B cell (primary cell): ENCODE measurements at regions not wholly inside any gene's neighbourhood (a gene's known extent, or its start where the extent isn't known, plus 50 kb on each side); places are given as distances from the start of the nearest gene placed in this dataset.

ENCODE experiments used
- ATAC-seq: fragments of 200-7000 bp; cut with Tn5 transposase; one replicate; pipeline ENCODE4 v1.10.0; 2021; ENCODE audit warnings: low read depth, mild to moderate bottlenecking, moderate number of reproducible peaks, moderate library complexity
- CTCF ChIA-PET: fragments of 350-600 bp; sonication (Branson Sonifier 250); formaldehyde crosslinking; loops from one replicate; lab custom pipeline; 2021; ENCODE audit warnings: antibody characterized with exemption, inconsistent platforms; lab: Charles Lee
- POLR2A ChIA-PET: fragments of 350-600 bp; sonication (Branson Sonifier 250); formaldehyde crosslinking; loops from one replicate; lab custom pipeline; 2021; ENCODE audit warnings: antibody characterized with exemption; lab: Charles Lee
- DNase-seq: peaks from one replicate; pipeline ENCODE4 v3.0.0; 2013
- H2AFZ ChIP-seq: 2 replicates; pipeline ENCODE4 v1.6.1; 2012; ENCODE audit warnings: mild to moderate bottlenecking, low read depth, low read length; ENCODE audit not compliant: insufficient read depth, poor library complexity, severe bottlenecking
- H3K27ac ChIP-seq, 2 donors: 1 replicate in 1 of 2; 2 replicates in 1 of 2; pipeline ENCODE4 v1.5.1; 2012 to 2013; ENCODE audit warnings: low read length in 2 of 2, mild to moderate bottlenecking in 2 of 2, moderate library complexity in 1 of 2
- H3K27me3 ChIP-seq, 4 experiments: fragments of 200-600 bp in 1 of 4; sonication (generic) in 1 of 4; replicated peaks in 1 of 4; 1 replicate in 2 of 4; 2 replicates in 2 of 4; pipeline versions ENCODE4 v1.6.1 to v1.7.0; 2013 to 2016; ENCODE audit warnings: low read length in 3 of 4, mild to moderate bottlenecking in 2 of 4, mixed read lengths in 1 of 4, moderate library complexity in 1 of 4; ENCODE audit not compliant: insufficient read depth in 4 of 4, control insufficient read depth in 3 of 4; ENCODE audit errors: control extremely low read depth in 1 of 4
- H3K36me3 ChIP-seq, 2 experiments: replicated peaks in 1 of 2; 1 replicate in 1 of 2; 2 replicates in 1 of 2; pipeline versions ENCODE4 v1.6.1 to v1.7.1; 2013; ENCODE audit warnings: low read length in 1 of 2; ENCODE audit not compliant: insufficient read depth in 2 of 2, control insufficient read depth in 1 of 2; ENCODE audit errors: control extremely low read depth in 1 of 2, extremely low read depth in 1 of 2
- H3K4me1 ChIP-seq, 2 donors: fragments of 200-600 bp in 1 of 2; sonication (generic) in 1 of 2; 1 replicate in 1 of 2; 2 replicates in 1 of 2; pipeline versions ENCODE4 v1.5.1 to v1.6.1; 2013 to 2017; ENCODE audit warnings: low read length in 2 of 2; ENCODE audit not compliant: control insufficient read depth in 2 of 2, insufficient read depth in 2 of 2
- H3K4me2 ChIP-seq: replicated peaks from 2 replicates; pipeline ENCODE3; 2012; ENCODE audit warnings: mild to moderate bottlenecking, low read depth, low read length; ENCODE audit not compliant: poor library complexity, severe bottlenecking
- H3K4me3 ChIP-seq, 5 experiments: fragments of 200-600 bp in 1 of 5; sonication (generic) in 1 of 5; 1 replicate in 3 of 5; 2 replicates in 2 of 5; pipeline versions ENCODE4 v1.5.1 to v1.7.0; 2011 to 2016; ENCODE audit warnings: low read length in 4 of 5, mild to moderate bottlenecking in 4 of 5, low read depth in 2 of 5, control low read depth in 1 of 5, moderate library complexity in 1 of 5; ENCODE audit not compliant: insufficient read depth in 1 of 5; ENCODE audit errors: control extremely low read depth in 1 of 5, extremely low read depth in 1 of 5
- H3K79me2 ChIP-seq: fragments of 200-600 bp; sonication (generic); one replicate; pipeline ENCODE4 v1.6.0; 2016; ENCODE audit warnings: low read length; ENCODE audit not compliant: control insufficient read depth, insufficient read depth
- H3K9ac ChIP-seq: fragments of 200-600 bp; sonication (generic); 2 replicates; pipeline ENCODE4 v1.6.1; 2017; ENCODE audit warnings: mild to moderate bottlenecking, low read length, moderate library complexity
- H3K9me3 ChIP-seq, 3 donors: one replicate each; pipeline versions ENCODE4 v1.6.1 to v1.7.1; 2013; ENCODE audit warnings: low read length in 2 of 3; ENCODE audit not compliant: control insufficient read depth in 2 of 3, insufficient read depth in 1 of 3; ENCODE audit errors: control extremely low read depth in 1 of 3
- H4K20me1 ChIP-seq: 2 replicates; pipeline ENCODE4 v1.6.0; 2012; ENCODE audit warnings: mild to moderate bottlenecking, low read length; ENCODE audit not compliant: insufficient read depth, control insufficient read depth, poor library complexity, severe bottlenecking
- H3K27ac Mint-ChIP-seq: one replicate; pipeline ENCODE4 v1.8.0; 2021; ENCODE audit warnings: mixed read lengths
- H3K27me3 Mint-ChIP-seq: one replicate; pipeline ENCODE4 v1.8.0; 2021; ENCODE audit warnings: mixed read lengths
- H3K4me1 Mint-ChIP-seq: one replicate; pipeline ENCODE4 v1.8.0; 2021; ENCODE audit warnings: mixed read lengths
- H3K4me3 Mint-ChIP-seq: one replicate; pipeline ENCODE4 v1.8.0; 2021; ENCODE audit warnings: mixed read lengths
- H3K9me3 Mint-ChIP-seq: one replicate; pipeline ENCODE4 v1.8.0; 2022; ENCODE audit warnings: mixed read lengths; ENCODE audit not compliant: insufficient read depth
- CTCF ChIP-seq: fragments of 200-600 bp; IDR thresholded peaks from one replicate; pipeline ENCODE4 v1.8.0; 2022; ENCODE audit warnings: antibody characterized with exemption, mild to moderate bottlenecking
- EZH2 ChIP-seq: IDR thresholded peaks from 2 replicates; pipeline ENCODE4 v1.6.1; 2012; ENCODE audit warnings: borderline replicate concordance, low read depth, mild to moderate bottlenecking, moderate library complexity, low read length; ENCODE audit not compliant: insufficient read depth, poor library complexity, severe bottlenecking
- WGBS: methylation state at CpG from one replicate; pipeline ENCODE4 v1.1.5; 2013; ENCODE audit warnings: missing lambda C conversion rate; ENCODE audit not compliant: insufficient coverage; 5-methylcytosine and 5-hydroxymethylcytosine counted together
- intact Hi-C: fragments of 100-400 bp; cut with micrococcal nuclease; formaldehyde crosslinking; loops from one replicate; pipeline ENCODE4 v1.10.0; 2022

- H3K27me3 Mint-ChIP-seq: no peaks in the 10 kb centered on the region
- H3K27me3 ChIP-seq: no peaks in the 10 kb centered on the region
These were observed 519.7 kb upstream of the TBX3 start for GRCh38 chr12:115203701-115204100.

GRCh38 chr12:115201966-115202365 lies 518.0 kb upstream of the TBX3 start:
- no peaks in the 10 kb centered on the region for H3K27me3 Mint-ChIP-seq
- H4K20me1 ChIP-seq: no peaks in the 10 kb centered on the region
- no CpG with 5 or more reads among the region's 3 CpGs for WGBS

More at GRCh38 chr12:115203701-115204100, 519.7 kb upstream of the TBX3 start:
- Histone ChIP-seq H3K4me2 (no peak overlapping the region), H3K79me2 (no peaks in the 10 kb centered on the region), H3K36me3 (no peaks in the 10 kb centered on the region), H3K4me1 (no peaks in the 10 kb centered on the region), H4K20me1 (no peaks in the 10 kb centered on the region), H3K4me3 (no peak overlapping the region), H3K27ac (no peak overlapping the region), H3K9me3 (no peaks in the 10 kb centered on the region), H2AFZ (no peak overlapping the region), H3K9ac (no peak overlapping the region)
- WGBS: no CpG with 5 or more reads among the region's 2 CpGs
- H3K4me1 Mint-ChIP-seq: no peaks in the 10 kb centered on the region
- H3K4me3 Mint-ChIP-seq: no peak overlapping the region
- DNase-seq (no peak), ATAC-seq (no peak)
- intact Hi-C loops: no loop called here
- CTCF ChIA-PET: no interaction called here
- no peak for TF ChIP-seq CTCF
- TF ChIP-seq EZH2: no peak
- H3K9me3 Mint-ChIP-seq: no peaks in the 10 kb centered on the region
- H3K27ac Mint-ChIP-seq: no peak overlapping the region
- POLR2A ChIA-PET: no interaction called here

More at GRCh38 chr12:115201966-115202365, 518.0 kb upstream of the TBX3 start:
- Mint-ChIP-seq H3K9me3 (no peaks in the 10 kb centered on the region), H3K4me3 (no peak overlapping the region), H3K4me1 (no peaks in the 10 kb centered on the region), H3K27ac (no peak overlapping the region)
- CTCF ChIA-PET: no interaction called here
- POLR2A ChIA-PET: no interaction called here
- intact Hi-C loops: no loop called here
- H3K27me3 ChIP-seq: no peaks in the 10 kb centered on the region
- ATAC-seq (no peak), DNase-seq (no peak)
- no peak overlapping the region for H3K4me3 ChIP-seq
- no peak overlapping the region for H2AFZ ChIP-seq
- no peaks in the 10 kb centered on the region for H3K79me2 ChIP-seq
- H3K36me3 ChIP-seq: no peaks in the 10 kb centered on the region
- no peak for TF ChIP-seq EZH2
- no peak for TF ChIP-seq CTCF
- no peaks in the 10 kb centered on the region for H3K4me1 ChIP-seq
- H3K9me3 ChIP-seq: no peaks in the 10 kb centered on the region
- no peak overlapping the region for H3K9ac ChIP-seq
- no peak overlapping the region for H3K4me2 ChIP-seq
- H3K27ac ChIP-seq: no peak overlapping the region
